NCI-H146 treated with DMSO at 0.1 percent for 48 hours (cell line): ENCODE measurements at regions not wholly inside any gene's neighbourhood (a gene's known extent, or its start where the extent isn't known, plus 50 kb on each side); places are given as distances from the start of the nearest gene placed in this dataset.

Source experiments
- DNase-seq: peaks from one replicate; lab custom pipeline; 2025; ENCODE audit not compliant: unreplicated experiment; lab: John Stamatoyannopoulos, UW

- DNase-seq = no peak
These were observed 443.8 kb upstream of the USP24 start for GRCh38 chr1:55658917-55659316.

DNA sequence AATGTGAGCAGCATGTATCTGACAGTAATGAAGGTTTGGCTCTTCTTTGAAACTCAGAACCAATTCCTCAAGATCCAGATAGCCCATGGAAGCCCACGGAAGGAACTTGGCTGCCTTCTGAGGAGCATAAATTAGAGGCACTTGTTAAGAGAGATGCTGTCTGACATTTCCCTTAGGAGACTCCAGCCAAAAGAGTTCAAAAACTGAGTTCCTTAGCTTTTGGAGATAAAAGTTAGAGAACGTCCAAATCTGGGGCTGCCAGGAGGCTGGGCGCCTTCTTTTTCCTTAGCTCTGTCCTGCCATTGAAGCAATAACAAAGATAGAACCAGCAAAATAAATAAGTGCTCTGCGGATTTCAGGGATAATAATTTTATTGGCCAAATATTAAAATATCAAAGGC, 439.6 kb upstream of the USP24 start:
- DNase-seq = no peak

GRCh38 chr1:55654171-55654570, 439.0 kb upstream of the USP24 start:
- DNase-seq = no peak

DNA sequence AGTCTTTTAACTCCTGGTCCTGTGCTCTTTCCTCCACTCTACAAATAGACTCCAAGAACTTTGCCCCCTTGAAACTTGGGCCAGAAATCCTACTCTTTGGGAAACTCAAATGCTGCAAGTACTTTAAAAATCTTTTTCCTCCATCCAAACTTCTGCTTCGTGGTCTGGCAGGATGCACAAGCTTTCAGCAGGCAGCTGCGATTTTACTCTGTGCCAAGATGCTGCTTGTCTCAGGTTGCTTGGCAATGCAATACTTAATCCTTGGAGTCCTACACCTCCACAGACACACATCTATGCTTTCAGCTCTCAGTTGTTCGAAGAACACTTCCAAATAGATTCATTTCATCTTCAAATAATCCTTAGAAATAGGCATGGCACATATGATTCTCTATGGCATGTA, 435.3 kb upstream of the USP24 start:
- DNase-seq = no peak

GRCh38 chr1:55646181-55646580, 431.0 kb upstream of the USP24 start:
- DNase-seq = no peak

- no peak for DNase-seq
These were observed 430.1 kb upstream of the USP24 start for GRCh38 chr1:55645270-55645669.

DNA sequence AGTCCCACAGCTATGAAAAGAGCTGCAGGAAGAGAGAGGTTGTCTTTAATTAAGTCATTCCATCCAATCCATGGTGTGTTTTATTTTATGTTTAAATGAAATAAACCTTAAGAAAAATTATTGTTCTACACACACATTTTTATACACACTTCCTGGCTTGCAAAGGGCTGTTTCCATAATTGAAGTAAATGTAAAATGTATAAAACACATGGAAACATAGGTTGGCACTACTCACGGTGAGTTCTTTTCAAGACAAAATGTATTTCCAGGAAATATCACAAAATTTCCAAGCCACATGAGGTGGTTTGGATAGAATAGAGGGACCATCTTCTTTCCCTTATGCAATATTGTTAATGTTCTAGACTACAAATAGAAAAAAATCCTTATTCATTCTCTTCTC, 426.8 kb upstream of the USP24 start:
- DNase-seq = no peak

GRCh38 chr1:55640708-55641473, 425.7 kb upstream of the USP24 start:
- no peak for DNase-seq

DNA sequence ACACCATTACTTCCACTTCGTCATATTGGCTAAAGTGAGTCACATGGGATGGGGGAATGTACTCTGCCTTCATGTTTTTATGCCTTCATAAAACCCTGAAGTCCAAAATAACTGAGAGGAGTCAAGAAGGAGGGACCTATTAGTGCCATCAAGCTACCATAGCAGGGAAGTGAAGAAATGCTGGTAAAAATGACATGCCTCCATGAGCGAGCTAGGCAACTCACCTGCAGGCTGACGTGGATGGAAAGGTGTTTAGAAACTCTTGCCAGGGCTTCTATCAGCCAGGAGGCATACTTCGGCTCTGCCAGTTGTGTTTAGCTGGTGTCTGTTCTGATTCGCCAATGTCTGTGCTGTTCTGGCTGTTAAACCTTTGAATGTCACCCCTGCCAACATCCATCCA, 424.4 kb upstream of the USP24 start:
- DNase-seq = no peak

DNA sequence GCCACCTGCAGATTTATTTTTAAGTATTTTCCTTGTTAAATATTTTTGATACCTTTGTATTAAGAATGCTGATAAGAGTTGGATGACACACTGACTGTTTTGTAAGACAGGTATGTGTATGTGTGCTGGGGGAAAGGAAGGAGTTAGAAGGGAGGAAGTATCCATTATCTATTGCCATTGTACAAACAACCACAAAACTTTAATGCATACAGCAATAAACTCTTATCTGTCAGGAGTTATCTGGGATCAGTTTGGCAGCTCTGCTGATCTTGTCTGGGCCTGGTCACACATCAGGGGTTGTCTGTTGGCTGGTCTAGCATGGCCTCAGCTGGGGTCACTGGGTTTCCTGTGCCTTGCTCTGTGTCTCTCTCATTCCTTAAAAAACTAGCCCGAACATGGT, 423.9 kb upstream of the USP24 start:
- no peak for DNase-seq

- DNase-seq = no peak
These were observed 421.5 kb upstream of the USP24 start for GRCh38 chr1:55636696-55637095.

- no peak for DNase-seq
These were observed 420.7 kb upstream of the USP24 start for GRCh38 chr1:55635856-55636255.

GRCh38 chr1:55634516-55634915, 419.4 kb upstream of the USP24 start:
- DNase-seq = no peak

DNA sequence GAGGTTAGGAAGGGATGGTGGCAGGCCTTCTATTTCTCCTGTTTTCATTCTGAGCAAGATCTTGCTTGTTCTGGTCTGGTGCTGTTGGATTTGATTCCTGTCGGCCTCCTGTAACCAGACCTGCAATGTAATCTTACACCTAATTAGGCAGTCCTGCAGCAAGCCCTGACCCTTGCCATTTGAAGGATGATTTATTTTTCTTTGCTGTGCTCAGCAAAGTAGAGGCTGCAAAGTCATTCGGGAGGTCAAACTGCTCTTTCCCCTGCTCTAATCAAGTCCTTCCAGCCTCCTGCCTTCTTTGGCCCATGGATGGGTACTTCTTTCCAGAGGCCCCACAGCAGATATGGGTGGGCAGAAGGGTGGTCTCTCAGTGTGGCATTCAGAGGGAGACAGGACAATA, 417.7 kb upstream of the USP24 start:
- DNase-seq = no peak

DNA sequence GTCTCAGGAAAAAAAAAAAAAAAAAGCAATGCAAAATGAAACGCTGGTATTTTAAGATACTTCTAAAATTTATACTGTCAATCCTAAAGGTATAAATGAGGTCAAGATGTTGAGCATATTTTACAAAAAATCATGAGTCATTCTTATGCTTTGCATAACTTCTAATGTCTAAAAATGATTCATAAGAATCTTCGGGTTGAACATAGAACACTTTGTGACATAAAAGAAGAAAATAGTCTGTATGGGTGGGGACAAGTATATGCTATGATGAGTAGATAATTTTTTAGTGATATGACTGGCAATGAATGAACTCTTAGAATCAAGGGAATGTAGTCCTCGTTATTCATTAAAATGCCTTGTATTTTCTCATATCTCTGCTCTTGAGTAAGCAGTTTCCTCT, 416.9 kb upstream of the USP24 start:
- no peak for DNase-seq

DNA sequence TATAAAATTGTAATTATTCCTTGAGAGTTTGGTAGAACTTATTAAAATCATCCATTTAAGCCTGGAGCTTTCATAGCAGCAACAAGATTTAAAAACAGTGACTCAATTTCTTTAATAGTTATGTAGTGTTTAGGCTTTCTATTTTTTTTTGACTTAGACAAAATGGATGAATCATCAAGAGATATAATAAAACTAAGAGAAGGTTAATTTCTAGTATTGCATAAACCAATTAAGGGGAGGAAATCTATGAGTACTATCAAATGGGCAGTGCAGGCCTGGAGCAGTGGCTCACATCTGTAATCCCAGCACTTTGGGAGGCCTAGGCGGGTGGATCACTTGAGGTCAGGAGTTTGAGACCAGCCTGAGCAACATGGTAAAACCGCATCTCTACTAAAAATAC, 416.3 kb upstream of the USP24 start:
- DNase-seq = no peak

- DNase-seq = no peak
These were observed 411.2 kb upstream of the USP24 start for GRCh38 chr1:55626326-55626725.

GRCh38 chr1:55624766-55625165, 409.6 kb upstream of the USP24 start:
- no peak for DNase-seq

GRCh38 chr1:55623311-55623710, 408.1 kb upstream of the USP24 start:
- DNase-seq = no peak

DNA sequence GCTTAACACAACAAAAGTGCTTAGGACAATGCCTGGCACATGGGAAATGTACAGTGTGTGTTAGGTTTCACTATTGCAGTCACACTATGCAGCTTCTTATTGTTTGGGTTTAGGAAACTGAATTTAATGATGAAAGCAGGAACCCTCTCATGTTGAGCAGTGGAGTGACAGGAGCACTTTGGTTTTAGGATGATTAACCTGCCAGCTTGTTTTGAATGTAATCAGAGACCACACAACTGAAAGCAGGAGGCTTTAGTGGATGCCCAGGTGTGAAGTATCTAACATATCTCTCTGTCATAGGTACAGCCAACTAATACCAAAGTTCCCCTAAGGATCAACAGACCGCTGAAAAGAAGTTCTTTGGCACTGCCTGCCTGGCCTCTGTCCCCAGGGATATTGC, 406.9 kb upstream of the USP24 start:
- DNase-seq = no peak

GRCh38 chr1:55618199-55618598, 403.0 kb upstream of the USP24 start:
- no peak for DNase-seq

DNA sequence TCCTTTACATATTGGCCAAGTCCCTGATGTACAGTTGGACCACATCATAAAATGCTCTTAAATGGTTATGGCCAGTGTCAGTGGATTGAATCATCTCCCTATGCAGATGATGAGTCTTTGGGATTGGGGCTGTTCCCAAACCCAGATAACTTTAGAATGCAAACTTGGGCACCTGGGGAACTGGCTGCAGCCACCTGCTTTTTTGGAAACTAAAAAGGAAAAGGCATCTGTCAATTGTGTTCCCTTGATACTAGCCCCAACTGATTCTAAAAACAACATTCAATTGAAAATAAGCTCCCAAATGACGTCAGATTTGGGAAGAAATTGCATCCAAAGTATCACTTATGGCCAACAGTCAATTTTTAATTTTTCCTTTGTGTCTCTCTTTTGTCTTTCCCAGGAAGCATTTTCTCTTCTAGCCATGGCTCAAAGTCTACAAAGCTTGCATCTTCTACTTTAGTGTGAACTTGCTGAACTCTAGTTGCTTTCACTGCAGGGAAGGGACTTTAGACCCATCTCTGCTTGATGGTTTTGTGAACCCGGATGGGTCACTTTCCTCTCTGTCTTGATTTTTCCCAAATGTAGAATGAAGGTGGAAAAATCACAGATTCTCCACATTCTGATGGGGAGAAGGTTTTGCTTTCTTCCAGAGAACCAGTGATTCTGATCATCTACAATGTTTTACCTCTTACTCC, 402.3 kb upstream of the USP24 start:
- DNase-seq = no peak

DNA sequence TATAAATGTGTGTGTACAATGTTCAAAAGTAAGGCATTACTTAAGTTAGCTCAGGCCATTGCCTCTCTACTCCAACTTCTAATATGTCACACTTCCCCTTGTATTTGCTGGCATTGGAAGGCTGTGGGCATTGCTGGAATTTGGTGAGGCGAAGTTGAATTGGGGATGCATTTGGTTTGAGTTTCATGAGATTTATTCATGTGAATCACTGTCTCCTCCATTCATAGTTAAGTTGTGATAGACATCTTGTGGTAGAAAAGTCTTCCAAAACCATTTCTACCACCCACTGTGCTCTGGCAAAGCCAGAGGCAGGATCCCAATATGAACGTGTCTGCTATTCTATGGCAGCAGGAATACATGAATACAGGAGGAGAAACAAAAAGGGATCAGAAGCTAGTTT, 397.8 kb upstream of the USP24 start:
- no peak for DNase-seq
